ENCODE measurements at regions not wholly inside any gene's neighbourhood (a gene's known extent, or its start where the extent isn't known, plus 50 kb on each side); places are given as distances from the start of the nearest gene placed in this dataset.

DNA sequence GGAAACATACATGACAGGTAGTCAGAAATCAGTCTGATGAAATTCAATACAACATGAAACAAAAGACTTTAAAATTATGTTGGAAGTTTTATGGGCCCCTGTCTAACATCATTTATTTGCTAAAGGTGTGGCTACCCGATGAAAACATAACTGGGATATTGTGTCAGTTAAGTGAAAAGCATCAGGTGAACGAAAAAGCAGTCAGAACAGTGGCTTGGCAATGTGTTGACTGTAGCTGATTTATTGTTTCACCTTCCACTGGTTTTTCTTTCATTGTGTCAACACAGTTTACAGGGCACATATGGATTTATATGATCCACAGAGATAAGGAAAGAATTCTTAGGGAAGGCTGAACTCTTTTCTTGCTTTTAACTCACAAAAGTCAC lies 429.6 kb upstream of the ZNF608 start:
- no peak for DNase-seq (ENCODE audit: low spot score)

DNA sequence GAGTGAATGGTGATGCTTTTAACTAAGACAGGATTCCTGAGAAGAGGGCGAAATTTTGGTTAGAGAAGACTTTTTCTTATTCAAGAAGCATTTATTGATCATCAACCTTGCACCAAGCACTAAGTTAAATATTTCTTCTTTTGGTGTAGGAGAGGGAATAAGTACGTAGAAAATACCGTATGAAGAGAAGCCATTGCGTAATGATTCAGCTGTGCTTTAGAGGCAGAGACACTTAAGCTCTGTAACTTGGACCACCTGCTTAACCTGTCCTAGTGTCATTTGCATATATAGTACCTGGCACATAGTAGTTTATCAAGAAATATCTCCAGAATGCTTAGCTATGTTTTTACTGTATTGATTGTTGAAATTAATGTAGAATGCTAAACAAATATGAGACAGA lies 430.9 kb upstream of the ZNF608 start:
- DNase-seq (ENCODE audit: low spot score), result no peak

DNA sequence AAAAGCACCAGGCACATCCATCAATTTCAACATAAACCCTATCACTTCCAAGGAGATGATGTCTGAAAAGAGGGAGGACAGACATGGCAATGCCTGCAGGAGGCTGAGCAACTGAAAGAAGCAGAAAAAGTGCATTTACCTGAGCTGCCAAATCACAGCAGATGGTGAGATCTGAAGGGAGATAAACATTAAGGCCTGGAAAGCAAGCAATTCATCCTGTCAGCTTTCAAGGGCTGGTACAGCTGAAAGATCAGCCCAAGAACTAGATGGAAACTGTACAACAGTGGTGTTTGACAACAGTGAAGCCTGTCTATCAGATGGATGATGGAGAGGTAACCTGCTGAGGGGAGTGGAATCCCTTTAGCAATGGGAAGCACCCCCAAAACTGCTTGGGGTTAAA lies 433.2 kb upstream of the ZNF608 start:
- DNase-seq (ENCODE audit: low spot score), result no peak

DNA sequence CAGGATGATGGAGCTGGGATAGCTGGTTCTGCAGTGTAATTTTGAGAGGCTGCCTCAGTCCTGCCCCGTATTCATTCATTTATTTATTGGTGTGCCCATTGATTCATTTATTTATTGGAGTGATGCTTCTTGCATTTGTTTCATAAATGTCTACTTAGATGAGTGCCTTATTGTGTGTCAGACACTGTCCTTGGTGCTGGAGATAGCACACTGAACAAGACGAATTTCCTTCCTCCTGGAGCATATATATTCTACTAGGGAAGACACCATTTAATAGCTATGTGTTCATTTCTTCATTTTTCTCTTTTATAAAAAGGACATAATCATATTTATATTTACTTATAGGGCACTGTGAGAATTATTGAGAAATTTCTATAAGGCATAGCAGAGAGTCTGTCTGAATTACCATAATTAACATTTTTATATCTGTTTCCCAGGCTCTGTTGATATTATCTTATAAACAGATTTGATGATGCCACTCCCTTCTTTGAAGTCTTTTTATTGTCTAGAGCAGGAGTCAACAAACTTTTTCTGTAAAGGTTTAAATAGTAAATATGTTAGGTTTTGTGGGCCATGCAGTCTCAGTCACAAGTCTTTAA lies 433.9 kb upstream of the ZNF608 start:
- DNase-seq (ENCODE audit: low spot score), result no peak

DNA sequence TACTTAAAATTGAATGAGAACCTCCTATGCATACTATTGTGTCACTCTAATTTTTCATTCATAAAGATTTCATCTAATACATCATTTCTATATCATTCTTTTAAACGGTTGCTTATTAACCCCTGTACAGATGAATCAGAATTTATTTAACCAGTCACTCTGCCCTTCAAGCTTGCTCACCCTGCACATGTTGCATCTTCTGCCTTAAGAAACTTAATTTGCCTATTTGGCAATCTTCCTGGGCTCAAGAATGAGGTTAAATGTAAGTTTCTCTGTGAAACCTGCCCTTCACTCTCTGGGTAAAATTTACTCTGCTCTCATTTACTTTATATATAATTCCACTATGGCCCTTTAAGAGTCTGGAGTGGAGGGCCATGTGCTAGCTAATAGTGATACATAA lies 434.7 kb upstream of the ZNF608 start:
- no peak for DNase-seq (ENCODE audit: low spot score)

DNA sequence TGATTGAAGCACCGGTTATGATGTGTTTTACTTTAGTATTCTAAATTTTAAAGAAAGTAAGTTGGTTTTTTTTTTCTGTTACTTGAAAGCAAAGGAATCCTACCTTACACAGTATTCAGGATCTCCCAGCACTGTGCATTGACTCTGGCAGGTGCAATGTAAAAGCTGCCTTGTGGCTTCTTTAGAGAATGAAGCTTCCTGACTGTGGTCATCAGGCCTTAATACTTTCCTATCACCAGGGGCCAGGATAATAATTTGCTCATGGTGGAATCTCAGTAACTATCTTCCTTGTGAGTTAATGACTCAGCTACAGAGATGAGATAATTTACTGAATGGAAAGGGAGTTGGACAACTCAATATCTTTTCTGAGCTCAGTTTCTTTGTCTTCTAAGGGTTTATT lies 435.5 kb upstream of the ZNF608 start:
- DNase-seq (ENCODE audit: low spot score), result no peak

DNA sequence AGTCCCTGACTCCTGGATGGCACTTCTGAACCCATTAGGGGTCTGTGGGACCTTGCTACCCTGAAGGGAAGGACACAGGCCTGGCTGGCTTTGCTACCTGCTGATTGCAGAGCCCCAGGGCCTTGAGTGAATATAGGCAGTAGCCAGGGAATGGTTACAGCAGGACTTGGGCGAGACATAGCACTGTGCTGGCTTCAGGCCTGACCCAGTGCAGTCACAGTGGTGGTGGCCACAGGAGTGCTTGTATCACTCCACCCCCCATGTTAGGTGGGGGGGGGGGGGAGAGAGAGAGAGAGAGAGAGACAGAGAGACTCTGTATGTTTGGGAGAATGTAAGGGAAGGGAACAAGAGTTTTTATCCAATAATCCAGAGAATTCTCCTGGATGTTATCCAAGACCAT lies 439.3 kb upstream of the ZNF608 start:
- DNase-seq (ENCODE audit: low spot score), result no peak

DNA sequence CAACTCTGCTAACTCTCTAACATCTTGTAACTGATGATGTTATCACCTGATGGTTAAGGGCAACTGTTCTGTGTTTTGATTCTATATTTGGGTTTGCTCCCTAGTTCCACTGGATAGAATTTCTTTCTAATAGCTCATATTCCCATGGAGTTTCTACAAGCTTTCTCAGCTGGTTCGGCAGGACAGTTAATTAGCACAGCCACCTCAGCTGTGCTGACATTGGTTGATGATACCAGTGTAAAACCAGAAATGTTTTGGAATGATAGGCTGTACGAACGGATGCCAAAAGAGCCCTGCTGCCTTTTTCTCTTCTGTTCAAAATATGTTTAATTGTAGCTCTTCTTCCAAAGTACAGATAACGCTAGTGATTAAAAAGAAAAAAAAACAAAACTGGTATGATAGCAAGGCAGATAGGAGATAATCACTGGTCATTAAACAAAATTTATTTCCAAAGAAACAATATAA lies 440.5 kb upstream of the ZNF608 start:
- no peak for DNase-seq (ENCODE audit: low spot score)

DNA sequence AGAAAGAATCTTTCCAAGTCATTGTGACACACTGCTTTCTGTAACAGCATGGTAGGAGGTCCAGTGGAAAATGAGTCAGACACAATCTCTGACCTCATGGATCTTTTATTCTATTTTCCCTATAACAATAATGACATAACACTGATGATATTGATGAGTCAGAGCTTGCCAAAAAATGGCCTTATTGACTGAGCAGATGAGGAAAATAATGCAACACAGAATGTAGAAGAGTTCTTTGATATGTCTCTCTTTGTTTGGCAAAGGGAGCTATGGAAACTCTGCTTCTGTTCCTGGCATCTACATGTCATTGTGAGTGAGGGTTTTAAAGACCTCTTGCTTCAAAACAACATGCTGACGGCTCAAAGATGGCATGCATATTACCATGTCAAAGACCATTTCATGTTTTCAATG lies 443.1 kb upstream of the ZNF608 start:
- DNase-seq (ENCODE audit: low spot score), result no peak

DNA sequence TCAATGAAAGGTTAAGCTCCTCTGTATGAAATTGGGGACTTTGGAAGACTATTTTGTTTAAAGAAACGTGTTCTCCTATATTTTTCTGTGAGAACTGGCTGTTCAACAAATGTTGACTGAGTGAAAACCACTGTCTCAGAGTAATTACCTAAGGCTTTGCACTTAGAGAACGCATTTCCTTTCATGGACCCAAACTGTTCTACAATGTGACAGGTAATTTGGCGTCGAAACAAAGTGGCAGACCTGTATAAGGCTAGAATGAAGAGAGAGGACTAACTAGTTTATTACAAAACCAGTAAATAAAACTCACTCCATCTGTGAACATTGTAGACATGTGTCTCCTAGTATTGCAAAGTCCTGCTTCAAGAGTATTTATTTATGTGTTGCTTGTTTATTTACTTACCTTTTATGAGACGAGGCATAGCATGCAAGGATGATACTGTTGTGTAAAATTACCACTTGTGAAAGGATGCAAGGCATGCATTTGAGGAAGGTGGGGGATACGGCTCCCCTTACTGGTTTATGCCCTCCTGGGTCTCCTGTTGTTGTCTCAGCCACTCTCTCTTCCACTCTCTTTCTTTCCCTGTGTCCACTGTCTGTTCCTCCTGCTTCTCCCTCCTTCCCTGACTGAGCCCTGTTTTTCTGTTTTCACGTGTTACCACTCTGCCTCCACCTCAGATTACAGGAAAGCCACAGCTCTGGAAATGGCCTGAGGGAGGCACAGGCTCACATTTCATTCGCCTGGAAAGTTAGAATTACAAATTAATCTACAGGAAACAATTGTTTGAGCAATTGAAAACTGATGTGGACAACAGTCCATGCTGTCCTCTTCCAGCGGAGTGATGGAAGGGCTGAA lies 444.0 kb upstream of the ZNF608 start:
- no peak for DNase-seq (ENCODE audit: low spot score)

DNA sequence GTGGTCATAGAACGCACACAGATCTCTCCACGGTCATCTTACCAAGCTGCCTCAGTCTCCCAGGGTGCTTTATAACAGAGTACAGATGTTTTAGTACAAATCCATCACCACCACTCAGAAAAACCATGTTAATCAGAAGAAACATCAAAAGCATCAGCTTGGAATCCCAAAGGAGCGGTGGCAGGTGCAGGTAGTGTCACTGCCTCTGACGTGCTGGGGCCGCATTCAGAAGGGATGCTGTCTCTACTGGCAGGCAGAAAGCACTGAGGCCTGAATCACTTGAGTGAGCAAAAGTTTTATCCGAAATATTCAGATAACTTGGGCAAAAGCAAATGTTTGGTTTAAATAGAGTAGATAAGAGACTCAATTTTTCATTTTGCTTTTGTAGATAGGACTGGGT lies 448.4 kb upstream of the ZNF608 start:
- DNase-seq (ENCODE audit: low spot score), result no peak

DNA sequence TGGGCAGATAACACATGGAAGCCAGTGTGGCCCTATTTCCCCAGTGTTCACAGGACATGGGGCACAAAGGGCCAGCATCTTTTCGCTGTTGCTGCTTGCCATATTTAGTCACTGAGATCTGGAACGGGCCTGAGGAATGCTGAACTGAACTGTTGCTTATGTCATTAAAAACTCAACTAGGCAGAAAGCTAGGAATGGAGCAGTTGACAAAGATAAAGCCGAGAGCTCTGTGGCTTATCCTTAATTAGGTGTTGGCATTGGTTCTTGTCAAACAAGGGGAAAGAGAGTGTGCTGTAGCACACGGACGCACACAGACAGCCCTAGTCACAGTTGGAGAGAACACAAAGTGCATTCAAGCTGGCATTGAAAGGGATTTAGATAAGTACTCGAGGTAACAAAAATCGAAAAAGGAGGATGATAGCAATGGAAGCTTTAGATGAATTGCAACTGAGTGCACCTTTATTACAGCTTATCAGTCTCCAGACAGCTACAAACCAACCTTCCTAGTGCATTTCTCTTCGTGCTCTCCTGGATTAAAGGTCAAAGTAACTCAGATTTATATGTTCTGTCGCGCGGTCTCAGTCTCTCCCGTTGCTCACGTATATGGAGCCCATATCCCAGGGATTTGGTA lies 450.2 kb upstream of the ZNF608 start:
- no peak for DNase-seq (ENCODE audit: low spot score)

DNA sequence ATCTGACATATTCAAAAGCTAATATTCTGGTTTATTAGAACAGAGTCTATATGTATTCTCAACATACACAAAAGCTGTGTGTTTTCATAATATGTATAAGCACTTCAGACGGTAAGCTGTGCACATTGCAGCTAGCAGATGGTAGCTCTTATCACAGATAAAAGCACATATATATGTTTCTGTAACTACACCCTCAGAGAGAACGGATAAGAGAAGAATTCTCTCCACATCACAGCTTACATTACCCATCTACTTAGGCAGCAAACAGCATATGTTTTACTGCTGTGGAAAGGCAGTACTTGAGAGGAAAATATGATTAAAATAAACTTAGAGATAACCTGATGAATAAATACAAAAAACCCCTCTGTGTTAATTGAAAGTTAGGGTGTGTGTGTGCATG lies 450.9 kb upstream of the ZNF608 start:
- DNase-seq (ENCODE audit: low spot score), result no peak

DNA sequence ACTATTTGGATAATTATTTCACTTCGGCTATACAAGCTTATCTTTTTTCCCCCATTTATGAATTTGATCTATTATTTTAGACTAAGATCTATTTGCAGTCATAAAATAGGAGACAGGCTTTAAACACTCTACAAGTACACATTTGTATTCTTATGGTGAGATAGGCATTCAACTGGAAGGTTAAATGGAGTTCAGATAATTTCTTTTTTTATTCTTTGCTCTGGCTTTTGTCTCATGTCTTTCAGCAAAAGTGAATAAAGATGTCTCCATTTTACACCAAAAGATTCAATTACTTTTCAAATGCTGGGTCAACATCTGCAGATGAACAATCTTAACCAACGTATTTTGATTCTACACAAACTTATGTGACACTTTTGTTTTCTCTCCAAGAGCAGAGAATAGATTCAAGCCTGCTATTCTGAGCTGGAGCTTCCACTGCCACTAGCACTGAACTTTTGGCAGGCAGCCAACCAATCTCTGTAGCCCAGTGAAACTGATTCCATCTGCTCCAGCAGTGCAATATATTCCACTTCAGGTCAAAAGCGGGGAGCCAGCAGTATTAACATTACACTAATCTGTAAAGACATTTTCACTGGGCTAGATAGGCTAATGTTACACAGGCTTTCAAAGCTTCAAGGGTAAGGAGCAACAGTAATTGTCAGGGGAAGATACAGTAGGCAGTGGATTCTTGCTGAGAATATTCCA lies 452.0 kb upstream of the ZNF608 start:
- peak; percentile 59 for DNase-seq (ENCODE audit: low spot score)

DNA sequence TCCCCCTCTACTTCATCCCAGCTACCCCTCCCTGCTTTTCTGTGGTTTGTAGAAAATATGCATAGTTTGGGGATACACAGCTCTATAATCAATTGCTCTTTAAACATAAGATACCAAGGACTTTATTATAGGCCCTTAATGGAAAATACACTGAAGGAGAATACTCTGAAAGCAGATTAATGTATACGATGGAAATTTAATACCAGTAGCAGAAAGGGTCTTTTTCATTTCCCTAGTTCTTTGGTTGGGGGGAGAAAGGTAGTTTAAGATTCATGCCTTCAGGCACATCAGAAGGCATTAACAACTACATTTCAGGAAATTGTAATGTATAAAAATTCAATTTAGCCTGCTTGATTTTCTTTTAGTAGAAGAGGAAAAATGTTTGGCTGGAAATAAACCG lies 452.9 kb upstream of the ZNF608 start:
- no peak for DNase-seq (ENCODE audit: low spot score)

DNA sequence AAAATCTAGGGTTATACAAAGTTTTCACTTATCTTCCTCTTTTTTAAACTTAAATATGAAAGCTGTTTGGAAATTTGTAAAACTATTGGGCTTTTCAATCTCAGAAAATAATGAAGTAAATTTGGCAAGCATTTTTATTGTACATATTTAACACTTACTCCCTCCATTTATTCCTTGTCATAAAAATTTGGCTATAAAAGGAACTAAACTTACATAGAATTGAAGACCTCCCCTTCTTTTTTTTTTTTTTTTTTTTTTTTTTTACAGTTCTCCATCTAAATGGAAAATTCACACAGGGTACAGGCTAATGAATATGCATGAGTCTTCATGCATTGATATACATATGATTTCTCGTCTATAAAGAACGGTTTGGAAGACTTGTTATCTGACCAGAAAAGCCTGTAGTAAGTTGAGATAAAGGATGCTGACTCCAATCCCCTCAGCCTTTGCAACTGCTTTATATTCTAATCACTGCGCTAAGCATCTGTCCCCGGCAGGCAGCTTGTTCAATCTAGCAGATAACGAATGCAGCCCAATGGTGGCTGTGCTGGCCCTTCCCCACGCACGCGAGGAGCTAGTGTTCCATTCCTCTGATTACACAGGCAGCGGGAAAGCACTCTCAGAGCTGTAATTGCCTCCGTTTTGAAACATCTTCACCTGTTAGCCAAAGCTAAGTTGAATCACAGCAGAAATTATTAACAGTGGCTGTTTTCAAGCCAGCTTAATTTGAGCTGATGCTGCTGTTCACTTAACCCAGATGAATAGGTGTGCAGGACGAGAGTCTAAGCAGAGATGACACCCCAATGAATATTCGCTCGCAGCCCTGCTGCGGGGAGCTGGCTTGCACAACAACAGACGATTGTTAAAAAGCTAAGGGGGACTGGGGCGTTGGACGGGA lies 453.8 kb upstream of the ZNF608 start:
- peak; percentile 41 for DNase-seq (ENCODE audit: low spot score)

DNA sequence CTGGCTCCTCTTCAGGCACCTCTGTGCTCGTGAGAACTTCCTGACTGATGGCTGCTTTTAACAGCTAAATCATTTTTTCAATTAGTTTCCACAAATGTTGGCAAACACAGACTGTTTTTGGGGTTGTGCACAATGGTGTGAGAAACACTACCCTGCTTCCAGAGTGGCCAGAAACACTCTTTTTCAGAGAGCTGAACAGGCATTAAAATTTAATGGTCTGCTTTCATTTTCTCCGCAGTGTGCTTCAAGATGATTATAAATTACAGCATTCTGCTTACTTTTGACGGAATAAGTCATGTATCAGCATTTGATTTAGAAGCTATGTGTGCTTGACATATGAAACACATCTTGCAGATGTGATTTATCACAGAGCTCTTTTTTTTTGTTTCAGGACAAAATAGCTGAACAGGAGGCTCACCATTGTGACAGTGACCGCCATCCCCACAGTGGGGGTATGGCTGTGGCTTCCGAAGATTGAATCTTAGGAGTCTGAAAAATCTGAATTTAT lies 454.5 kb upstream of the ZNF608 start:
- no peak for DNase-seq (ENCODE audit: low spot score)

DNA sequence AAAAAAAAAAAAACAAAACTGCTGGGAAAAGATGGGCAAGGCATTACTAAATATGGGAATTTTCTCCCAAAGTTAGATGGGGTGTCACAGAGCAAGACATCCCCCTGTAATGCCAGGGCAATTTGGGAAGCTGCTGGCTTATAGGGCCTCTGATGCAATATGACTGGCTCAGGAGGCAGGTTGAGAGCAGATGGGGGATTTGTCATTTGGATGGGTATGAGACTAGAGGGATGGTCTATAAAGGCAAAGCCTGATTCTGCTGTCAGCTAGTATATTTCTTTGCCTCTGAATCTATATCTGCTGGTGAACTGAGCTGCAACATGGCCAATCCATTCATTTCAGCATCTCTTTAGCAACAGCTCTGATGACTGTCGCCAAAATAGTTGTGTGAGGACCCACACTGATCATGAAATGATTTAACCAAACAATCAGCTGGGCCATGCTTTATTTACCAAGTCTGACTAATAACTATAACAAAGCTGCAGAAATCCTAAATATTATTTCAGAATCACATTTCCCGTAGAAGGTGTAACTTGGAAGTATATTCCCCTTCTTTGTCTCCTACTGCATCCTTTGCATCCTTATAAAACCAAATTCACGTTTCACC lies 455.1 kb upstream of the ZNF608 start:
- DNase-seq (ENCODE audit: low spot score), result no peak

DNA sequence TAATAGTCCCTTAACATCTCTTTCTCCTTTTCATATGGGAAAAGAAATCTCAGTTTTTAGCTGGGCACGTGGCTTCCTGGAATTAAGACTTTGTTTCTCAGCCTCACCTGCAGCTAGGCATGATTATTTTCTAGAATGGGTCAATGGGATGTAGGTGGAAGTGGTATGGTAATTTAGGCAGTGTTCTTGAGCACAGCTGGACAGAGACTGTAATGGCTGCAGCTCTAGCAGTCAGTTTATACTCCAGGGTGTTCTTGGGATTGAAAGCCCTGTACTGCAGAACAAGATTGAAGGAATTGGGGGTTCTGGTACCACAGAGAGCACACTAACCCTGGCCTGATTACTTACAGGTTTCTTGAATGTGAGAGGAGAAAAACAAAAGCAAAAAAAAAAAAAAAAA lies 455.9 kb upstream of the ZNF608 start:
- DNase-seq (ENCODE audit: low spot score), result no peak

DNA sequence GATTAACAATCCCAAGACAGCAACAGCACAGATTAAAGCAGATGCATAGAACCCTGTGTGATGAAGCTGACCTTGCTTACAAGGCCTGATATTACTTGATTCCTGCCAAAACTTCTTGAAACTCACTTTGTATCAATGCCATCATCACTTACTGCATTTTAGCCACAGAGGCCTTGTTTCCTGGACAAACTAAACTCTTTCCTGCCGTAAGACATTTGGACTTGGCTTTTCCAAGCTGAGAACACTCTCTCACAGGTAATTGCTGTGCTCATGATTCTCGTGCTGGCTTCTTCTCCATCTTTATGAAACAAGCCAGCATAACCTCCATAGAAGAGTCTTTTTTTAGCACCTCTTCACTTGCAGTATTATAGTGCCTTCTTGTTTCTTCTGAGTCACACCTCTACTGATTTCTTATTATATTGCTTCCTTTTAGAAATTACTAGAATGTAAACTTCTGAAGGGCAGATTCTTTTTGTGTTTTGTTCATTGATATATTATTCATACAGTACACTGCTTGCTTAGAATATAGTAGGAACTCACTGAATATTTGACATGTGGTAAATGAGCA lies 456.5 kb upstream of the ZNF608 start:
- DNase-seq (ENCODE audit: low spot score), result no peak

DNA sequence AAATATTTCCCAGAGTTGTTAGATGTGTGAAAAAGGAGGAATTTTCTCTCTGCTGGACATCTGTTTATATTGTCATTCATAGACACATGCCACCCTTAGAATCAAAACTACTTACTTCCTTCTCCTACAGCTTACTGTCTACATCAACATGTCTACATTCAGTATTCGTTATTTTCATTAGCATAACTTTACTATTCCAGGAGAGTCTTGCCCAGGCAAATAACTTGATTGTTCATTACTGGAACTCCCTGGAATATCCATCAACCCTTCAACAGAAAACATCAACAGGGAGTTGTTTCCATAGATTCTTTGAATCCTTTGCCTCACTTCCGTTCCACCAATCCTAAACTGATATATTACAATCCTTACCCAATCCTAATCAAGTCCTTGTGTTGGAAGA lies 457.5 kb upstream of the ZNF608 start:
- DNase-seq (ENCODE audit: low spot score), result no peak

All from D341Med (cell line).